ENCODE measurements at regions not wholly inside any gene's neighbourhood (a gene's known extent, or its start where the extent isn't known, plus 50 kb on each side); places are given as distances from the start of the nearest gene placed in this dataset.
A peak's percentile ranks its signal among the peaks of the same experiment; 100 is the strongest.

DNA sequence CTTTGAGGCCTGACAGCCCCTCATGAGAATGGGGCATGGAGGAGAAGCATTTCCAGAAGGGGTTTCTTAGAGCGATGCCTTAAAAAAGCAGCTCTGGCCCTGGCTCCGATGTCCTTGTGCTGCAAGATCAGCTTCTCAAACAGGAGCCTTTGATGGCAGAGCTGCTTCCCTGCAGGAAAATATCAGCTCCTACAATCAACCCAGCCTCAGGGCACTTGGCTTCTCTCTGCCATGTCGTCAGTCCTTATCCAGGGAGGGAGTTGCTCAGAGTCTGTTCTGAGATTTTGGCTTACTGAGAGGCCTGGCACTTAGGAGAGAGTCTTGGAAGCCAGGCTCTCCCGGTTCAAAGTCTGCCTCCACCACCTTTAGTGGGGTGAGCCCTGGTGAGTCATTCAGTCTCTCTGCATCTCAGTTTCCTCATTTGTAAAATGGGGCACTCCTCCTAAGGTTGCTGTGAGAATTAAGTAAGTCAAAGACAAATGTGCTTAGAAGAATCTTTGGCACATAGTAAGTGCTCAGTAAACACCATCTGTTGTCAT lies 184.4 kb downstream of the HAPSTR1 start:
- no peak overlapping the region for H3K4me3 ChIP-seq (ENCODE audit: insufficient read depth, low read depth, low read length)
- H3K27me3 ChIP-seq (ENCODE audit: control insufficient read depth, insufficient read depth, low read length) = no peaks in the 10 kb centered on the region
- no peak for DNase-seq
- no peaks in the 10 kb centered on the region for H3K36me3 ChIP-seq (replicated peaks; ENCODE audit: control insufficient read depth, insufficient read depth, low read length)

DNA sequence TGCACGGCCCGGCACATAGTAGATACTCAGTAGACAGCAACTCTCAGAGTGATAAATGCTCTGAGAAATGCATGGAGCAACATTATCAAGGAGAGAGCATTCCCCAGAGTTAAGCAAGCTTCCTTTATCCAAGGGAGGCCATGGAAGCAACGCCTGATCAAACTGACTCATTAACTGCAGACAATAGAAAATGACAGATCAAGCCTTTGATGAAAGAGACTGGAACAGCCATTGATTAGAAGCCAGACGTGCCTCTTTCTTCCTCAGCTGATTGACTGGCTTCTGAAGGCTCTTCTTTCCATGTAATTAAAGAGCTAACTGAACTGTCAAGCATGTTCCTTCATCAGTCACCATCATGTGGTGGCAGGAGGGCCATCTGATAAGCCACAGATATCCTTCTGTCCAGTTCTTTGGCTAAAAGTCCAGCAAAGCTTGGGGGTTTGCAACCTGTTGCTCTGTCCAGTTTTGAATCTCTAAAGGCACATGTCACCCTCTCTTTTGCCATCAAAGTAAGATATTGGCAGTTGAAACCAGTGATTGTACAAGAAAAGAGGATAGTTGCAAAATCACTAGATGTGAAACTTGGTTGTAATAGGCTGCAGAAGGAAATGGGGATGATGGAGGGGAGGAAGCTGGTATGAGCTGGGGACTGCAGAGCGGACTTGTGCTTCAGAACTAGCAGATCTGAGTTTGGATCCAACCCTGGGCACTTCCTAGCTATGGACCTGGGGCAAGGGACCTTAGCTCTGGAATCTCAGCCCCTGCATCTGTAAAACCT lies 188.0 kb downstream of the HAPSTR1 start:
- Histone ChIP-seq H3K4me3 (ENCODE audit: insufficient read depth, low read depth, low read length) (no peak overlapping the region), H3K27me3 (ENCODE audit: control insufficient read depth, insufficient read depth, low read length) (no peaks in the 10 kb centered on the region), H3K36me3 (replicated peaks; ENCODE audit: control insufficient read depth, insufficient read depth, low read length) (no peaks in the 10 kb centered on the region)
- no peak for DNase-seq

DNA sequence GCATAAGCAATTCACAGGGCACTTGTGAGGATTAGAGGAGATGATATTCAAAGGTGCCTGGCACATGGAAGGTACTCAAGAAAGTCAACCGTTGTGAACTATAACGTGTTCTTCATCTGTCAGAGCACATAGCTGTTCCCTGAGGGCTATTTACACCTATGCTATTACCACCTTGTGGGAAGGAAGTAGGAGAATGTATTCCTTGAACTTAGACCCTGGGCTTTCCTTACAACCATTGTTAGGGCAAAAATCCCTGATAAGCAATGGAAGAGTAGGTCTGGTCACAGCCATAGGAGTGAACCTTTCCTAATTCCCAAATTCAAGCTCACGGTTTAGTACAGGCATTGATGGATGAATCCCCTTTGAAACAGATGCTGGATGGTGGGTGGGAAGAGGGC lies 188.6 kb downstream of the HAPSTR1 start:
- no peaks in the 10 kb centered on the region for H3K36me3 ChIP-seq (replicated peaks; ENCODE audit: control insufficient read depth, insufficient read depth, low read length)
- no peak overlapping the region for H3K4me3 ChIP-seq (ENCODE audit: insufficient read depth, low read depth, low read length)
- DNase-seq = no peak

DNA sequence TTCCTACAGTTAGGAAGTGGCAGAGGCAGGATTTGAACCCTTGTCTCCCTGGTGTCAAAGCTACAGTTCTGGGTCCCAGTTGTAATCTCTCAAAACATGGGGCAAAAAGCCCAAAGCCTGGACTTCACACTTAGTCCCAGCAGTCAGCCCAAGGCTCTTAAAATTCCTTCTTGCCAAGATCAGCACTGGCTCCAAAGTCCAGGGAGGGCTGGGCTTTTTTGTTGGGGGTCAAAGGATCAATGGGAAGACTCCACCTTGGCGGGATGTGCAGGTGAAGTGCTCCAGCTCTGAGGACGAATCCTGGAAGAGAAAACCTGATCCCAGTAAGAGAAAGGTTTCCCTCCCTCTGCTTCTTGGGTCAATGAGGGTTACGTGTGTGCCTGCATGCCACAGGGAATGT lies 195.5 kb downstream of the HAPSTR1 start:
- Histone ChIP-seq H3K36me3 (replicated peaks; ENCODE audit: control insufficient read depth, insufficient read depth, low read length) (no peaks in the 10 kb centered on the region), H3K27me3 (ENCODE audit: control insufficient read depth, insufficient read depth, low read length) (no peaks in the 10 kb centered on the region), H3K4me3 (ENCODE audit: insufficient read depth, low read depth, low read length) (no peak overlapping the region)
- no peak for DNase-seq

More for the DNA sequence above, 188.6 kb downstream of the HAPSTR1 start:
- no peaks in the 10 kb centered on the region for H3K27me3 ChIP-seq (ENCODE audit: control insufficient read depth, insufficient read depth, low read length)

DNA sequence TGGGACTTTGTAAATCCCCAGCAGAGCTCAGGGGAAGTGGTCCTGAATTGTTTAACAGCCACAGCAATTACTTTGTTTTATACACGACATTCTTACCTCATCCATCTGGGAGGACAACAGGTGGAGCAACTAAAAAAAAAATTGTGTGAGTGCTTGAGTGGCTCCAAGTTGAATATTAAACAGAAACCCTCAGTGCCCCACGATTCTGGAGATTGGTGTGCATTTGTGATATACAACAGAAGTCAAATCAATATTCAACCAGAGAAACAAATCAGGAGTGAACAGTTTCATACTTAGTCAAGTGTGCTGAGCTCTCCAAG lies 204.8 kb downstream of the HAPSTR1 start:
- Histone ChIP-seq H3K36me3 (replicated peaks; ENCODE audit: control insufficient read depth, insufficient read depth, low read length) (no peaks in the 10 kb centered on the region), H3K27me3 (ENCODE audit: control insufficient read depth, insufficient read depth, low read length) (no peaks in the 10 kb centered on the region), H3K4me3 (ENCODE audit: insufficient read depth, low read depth, low read length) (no peak overlapping the region)
- DNase-seq = no peak

DNA sequence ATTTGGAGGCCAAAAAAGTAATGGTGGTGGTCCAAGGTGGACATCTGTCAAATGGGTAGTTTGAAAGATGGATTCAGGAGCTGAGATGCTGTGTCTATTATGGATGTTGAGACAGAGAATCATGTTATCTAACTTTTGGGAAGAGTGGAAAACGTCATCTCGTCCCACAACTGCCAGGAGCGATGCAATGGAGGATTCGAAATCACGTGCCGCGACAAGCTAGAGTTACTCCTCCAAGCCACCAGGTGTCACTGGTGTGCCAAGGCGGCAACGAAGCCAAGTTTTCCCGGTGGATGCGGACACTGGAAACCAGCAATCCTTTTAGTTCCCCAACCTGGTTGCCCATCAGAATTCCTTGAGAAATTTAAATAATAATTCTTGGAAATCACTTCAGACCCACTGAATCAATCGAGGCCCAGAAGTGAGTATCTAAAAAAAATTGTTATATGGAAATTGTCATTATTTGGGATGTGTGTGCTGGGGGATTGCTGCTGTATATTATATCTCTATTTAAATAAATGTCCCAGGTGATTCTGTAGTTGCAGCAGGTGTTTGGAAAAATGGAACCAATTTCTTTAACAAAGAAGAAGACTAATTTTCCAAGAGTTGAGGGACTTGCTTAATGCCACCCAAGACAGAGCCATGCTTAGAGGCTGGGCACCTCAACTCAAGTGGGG lies 206.1 kb downstream of the HAPSTR1 start:
- no peaks in the 10 kb centered on the region for H3K27me3 ChIP-seq (ENCODE audit: control insufficient read depth, insufficient read depth, low read length)
- no peak overlapping the region for H3K4me3 ChIP-seq (ENCODE audit: insufficient read depth, low read depth, low read length)
- no peaks in the 10 kb centered on the region for H3K36me3 ChIP-seq (replicated peaks; ENCODE audit: control insufficient read depth, insufficient read depth, low read length)
- DNase-seq = peak; percentile 55

DNA sequence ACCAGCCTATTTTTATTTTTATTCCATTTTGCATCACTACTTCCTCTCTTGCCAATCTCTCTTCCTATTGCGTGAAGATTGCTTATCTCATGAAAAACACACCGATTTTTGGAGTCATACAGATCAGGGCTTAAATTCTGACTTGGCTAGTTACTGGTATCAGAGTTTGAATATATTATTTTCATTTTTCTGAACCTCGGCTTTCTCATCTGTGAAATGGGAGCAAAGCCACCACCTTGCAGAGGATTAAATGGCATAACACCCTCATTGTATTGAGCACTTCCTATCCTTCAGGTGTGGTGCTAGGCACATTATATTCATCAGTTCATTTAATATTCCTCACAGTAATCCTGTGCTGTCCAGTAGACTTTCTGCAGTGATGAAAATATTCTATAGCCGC lies 208.8 kb downstream of the HAPSTR1 start:
- Histone ChIP-seq H3K27me3 (ENCODE audit: control insufficient read depth, insufficient read depth, low read length) (no peaks in the 10 kb centered on the region), H3K4me3 (ENCODE audit: insufficient read depth, low read depth, low read length) (no peak overlapping the region), H3K36me3 (replicated peaks; ENCODE audit: control insufficient read depth, insufficient read depth, low read length) (no peaks in the 10 kb centered on the region)
- no peak for DNase-seq

DNA sequence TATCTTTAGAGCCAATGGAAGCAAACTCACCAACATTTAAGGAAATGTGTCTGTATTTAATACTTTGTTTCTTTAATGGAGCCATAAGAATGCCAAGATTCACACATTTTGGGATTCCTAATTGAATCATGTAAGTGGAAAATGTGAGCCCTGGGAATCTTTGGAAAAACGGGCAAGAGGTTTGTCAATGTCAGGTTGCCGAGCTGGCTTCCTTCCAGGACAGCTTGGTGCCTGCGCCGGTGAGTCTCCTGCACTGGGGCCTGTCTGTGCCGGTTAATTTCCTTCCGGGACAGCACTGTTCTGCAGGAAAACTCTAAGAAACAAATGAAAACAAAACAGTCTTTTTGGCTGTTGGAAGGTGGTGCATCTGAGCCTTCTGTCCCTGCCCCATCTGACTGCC lies 210.6 kb downstream of the HAPSTR1 start:
- H3K27me3 ChIP-seq (ENCODE audit: control insufficient read depth, insufficient read depth, low read length) = no peaks in the 10 kb centered on the region
- H3K36me3 ChIP-seq (replicated peaks; ENCODE audit: control insufficient read depth, insufficient read depth, low read length) = no peaks in the 10 kb centered on the region
- H3K4me3 ChIP-seq (ENCODE audit: insufficient read depth, low read depth, low read length) = no peak overlapping the region
- DNase-seq = no peak

DNA sequence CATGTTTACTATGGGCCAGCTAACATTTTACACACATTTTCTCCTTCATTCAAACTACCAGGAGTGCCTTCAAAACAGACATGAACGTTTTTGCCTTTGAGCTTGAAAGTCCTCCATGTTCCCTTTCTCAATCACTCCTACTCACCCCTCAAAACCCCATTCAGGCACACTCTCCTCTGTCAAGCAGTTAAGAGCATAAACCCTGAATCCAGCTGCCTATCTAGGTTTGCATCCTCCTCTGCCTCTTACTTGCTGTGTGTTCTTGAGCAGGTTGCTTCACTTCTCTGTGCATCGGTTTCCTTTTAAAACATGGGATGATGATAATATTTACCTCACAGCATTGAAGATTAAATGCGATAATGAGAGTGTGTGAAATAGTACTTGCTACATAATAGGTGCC lies 215.3 kb downstream of the HAPSTR1 start:
- Histone ChIP-seq H3K36me3 (replicated peaks; ENCODE audit: control insufficient read depth, insufficient read depth, low read length) (no peaks in the 10 kb centered on the region), H3K4me3 (ENCODE audit: insufficient read depth, low read depth, low read length) (no peak overlapping the region), H3K27me3 (ENCODE audit: control insufficient read depth, insufficient read depth, low read length) (no peaks in the 10 kb centered on the region)
- no peak for DNase-seq

DNA sequence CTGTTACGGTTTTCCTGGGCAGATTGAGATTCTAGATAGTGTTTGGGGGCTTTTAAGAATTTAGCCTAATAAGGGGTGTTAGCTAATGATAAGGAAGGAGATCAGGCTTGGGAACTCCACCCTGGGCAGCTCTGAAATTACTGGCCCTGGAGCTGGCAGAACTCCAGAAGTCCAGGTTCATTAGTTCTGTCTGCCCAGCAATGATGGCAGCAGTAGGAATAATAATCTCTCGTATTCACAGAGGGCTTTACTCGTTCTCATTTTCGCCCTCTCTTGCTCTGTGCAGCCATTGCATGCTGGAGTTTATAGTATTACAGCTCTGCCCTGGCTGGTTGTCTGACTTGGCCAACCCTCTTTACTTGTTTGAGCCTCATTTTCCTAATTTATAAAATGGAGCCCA lies 216.0 kb downstream of the HAPSTR1 start:
- Histone ChIP-seq H3K4me3 (ENCODE audit: insufficient read depth, low read depth, low read length) (no peak overlapping the region), H3K36me3 (replicated peaks; ENCODE audit: control insufficient read depth, insufficient read depth, low read length) (no peaks in the 10 kb centered on the region), H3K27me3 (ENCODE audit: control insufficient read depth, insufficient read depth, low read length) (no peaks in the 10 kb centered on the region; the same call in 1 of the 2 replicates)
- DNase-seq = no peak

DNA sequence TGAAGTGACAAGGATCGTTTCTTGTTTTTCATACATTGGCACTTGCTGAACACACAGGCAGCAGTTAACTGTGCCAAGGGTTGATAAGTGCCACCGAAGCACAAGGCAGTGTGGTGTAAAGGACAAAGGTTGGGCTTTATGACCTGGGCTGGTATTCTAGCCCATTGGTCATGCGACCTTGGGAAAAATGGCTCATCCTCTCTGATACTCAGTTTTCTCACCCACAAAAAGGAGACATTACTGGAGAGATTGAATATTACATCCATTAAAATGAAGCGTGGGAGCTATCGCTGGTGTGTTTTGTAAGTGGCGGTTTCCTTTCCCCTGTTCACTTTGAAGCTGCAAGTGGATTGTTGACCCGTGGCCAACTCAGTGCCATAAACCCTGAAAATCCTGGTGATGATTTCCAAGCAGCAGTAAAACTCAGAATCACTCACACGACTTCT lies 216.9 kb downstream of the HAPSTR1 start:
- H3K4me3 ChIP-seq (ENCODE audit: insufficient read depth, low read depth, low read length) = no peak overlapping the region
- H3K36me3 ChIP-seq (replicated peaks; ENCODE audit: control insufficient read depth, insufficient read depth, low read length) = no peaks in the 10 kb centered on the region
- no peak for DNase-seq
- H3K27me3 ChIP-seq (ENCODE audit: control insufficient read depth, insufficient read depth, low read length) = no peaks in the 10 kb centered on the region; the same call in 1 of the 2 replicates

DNA sequence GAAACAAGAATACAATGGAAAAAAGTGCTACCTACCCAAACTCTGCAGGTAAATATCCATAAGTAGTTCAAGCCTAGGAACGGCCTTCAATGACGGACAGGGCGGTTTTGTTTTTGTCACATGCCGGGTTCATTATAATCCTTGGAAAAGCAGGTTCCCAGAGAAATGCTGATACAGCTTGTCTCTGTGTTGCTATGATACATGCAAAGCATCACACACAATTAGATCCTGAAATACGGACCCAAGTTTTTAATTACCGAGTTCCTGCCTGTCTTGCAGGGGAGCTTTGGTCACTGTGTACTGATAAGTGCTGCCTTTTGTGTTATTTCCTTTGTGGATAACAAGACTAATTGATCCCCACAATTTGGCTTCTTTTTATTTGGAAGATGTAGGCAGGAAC lies 217.4 kb downstream of the HAPSTR1 start:
- DNase-seq = no peak
- Histone ChIP-seq H3K4me3 (ENCODE audit: insufficient read depth, low read depth, low read length) (no peak overlapping the region), H3K36me3 (replicated peaks; ENCODE audit: control insufficient read depth, insufficient read depth, low read length) (no peaks in the 10 kb centered on the region), H3K27me3 (ENCODE audit: control insufficient read depth, insufficient read depth, low read length) (no peaks in the 10 kb centered on the region; the same call in 1 of the 2 replicates)

DNA sequence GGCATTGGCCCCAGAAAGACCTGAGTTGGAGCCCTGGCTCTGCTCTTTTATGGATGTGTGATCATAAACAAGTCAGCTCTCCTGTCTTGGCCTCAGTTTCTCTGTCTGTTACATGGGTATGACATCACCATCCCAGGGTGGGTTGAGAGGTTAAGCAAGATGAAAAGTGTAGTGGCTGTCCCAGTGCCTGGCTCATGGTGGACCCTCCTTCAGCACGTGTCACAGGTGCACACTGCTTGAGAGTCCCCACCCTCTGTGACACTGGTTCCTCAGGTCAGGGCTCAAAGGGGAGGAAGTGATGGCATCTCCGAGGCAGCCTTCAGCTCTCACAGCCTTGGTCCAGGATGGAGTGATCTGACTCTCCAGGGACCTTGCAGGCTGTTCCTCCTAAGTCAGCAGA lies 218.4 kb downstream of the HAPSTR1 start:
- Histone ChIP-seq H3K27me3 (ENCODE audit: control insufficient read depth, insufficient read depth, low read length) (no peaks in the 10 kb centered on the region; the same call in 1 of the 2 replicates), H3K36me3 (replicated peaks; ENCODE audit: control insufficient read depth, insufficient read depth, low read length) (no peaks in the 10 kb centered on the region), H3K4me3 (ENCODE audit: insufficient read depth, low read depth, low read length) (no peak overlapping the region)
- no peak for DNase-seq

DNA sequence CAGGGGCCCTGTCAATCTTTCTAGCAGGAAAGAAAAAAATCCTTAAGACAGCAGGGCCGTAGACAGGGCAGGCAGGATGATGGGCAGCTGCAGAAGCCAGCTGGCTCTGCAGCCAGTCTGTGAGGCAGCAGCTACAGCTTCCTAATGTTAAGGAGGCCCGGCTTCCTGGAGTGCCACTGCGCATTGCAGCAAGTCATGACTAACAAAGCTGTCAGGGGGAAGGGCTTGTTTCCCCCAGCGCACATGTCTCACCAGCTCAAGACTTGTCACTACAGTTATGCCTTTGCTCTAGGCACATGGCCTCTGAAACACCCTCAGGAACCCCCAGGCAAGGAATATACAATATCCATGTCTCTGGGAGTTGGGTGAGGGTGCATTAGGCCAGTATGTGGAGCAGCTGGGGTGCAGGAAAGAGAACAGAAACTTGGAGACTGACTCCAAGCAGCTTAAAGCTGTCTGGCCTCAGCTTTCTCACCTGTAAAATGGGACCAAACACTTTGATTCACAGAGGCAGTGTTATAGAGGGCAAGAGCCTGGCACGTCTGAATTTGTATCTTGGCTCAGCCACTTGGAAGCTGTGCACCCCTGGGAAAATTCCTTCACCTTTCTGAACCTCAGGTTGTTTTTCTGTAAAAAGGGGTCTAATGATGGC lies 220.0 kb downstream of the HAPSTR1 start:
- no peak overlapping the region for H3K4me3 ChIP-seq (ENCODE audit: insufficient read depth, low read depth, low read length)
- peak; percentile 47 for DNase-seq
- H3K36me3 ChIP-seq (replicated peaks; ENCODE audit: control insufficient read depth, insufficient read depth, low read length) = no peaks in the 10 kb centered on the region
- H3K27me3 ChIP-seq (ENCODE audit: control insufficient read depth, insufficient read depth, low read length) = no peaks in the 10 kb centered on the region; the same call in 1 of the 2 replicates

DNA sequence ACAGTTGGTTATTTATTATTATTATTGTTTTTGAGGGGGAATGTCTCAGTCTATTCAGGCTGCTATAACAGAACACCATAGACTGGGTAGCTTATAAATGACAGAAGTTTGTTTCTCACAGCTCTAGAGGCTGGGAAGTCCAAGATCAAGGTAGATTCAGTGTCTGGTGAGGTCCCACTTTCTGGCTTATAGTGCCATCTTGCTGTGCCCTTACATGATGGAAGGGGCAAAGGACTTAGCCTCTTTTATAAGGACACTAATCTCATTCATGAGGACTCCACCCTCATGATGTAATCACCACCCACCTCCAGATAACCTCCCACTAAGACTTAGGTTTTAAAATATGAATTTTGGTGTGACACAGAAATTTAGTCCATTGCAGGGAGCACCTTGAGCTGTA lies 224.6 kb downstream of the HAPSTR1 start:
- no peaks in the 10 kb centered on the region for H3K36me3 ChIP-seq (replicated peaks; ENCODE audit: control insufficient read depth, insufficient read depth, low read length)
- no peak overlapping the region for H3K4me3 ChIP-seq (ENCODE audit: insufficient read depth, low read depth, low read length)
- no peak for DNase-seq
- H3K27me3 ChIP-seq (ENCODE audit: control insufficient read depth, insufficient read depth, low read length) = no peaks in the 10 kb centered on the region; the same call in 1 of the 2 replicates
